WTC11 (cell line): ENCODE measurements at regions not wholly inside any gene's neighbourhood (a gene's known extent, or its start where the extent isn't known, plus 50 kb on each side); places are given as distances from the start of the nearest gene placed in this dataset.

Experiments
- ATAC-seq: fragments of 200-7000 bp; cut with Tn5 transposase; 2 replicates; pipeline ENCODE4 v1.10.0; 2021; ENCODE audit warnings: mild to moderate bottlenecking, moderate library complexity
- CTCF ChIA-PET: fragments of 300-600 bp; sonication (Branson Sonifier 250); formaldehyde crosslinking; loops from one replicate; lab custom pipeline; 2021; ENCODE audit warnings: antibody characterized with exemption; lab: Charles Lee
- POLR2A ChIA-PET: fragments of 350-600 bp; sonication (Branson Sonifier 250); formaldehyde crosslinking; loops from one replicate; lab custom pipeline; 2021; ENCODE audit warnings: antibody characterized with exemption; lab: Charles Lee
- DNase-seq: peaks from one replicate; pipeline ENCODE4 v3.0.0; 2021; ENCODE audit warnings: low spot score
- H3K27ac Mint-ChIP-seq: 2 replicates; pipeline ENCODE4 v1.8.0; 2021; ENCODE audit warnings: mixed read lengths
- H3K27me3 Mint-ChIP-seq: 2 replicates; pipeline ENCODE4 v1.8.0; 2021; ENCODE audit warnings: low read depth, mild to moderate bottlenecking, moderate library complexity, mixed read lengths
- H3K36me3 Mint-ChIP-seq: 2 replicates; pipeline ENCODE4 v1.8.0; 2021; ENCODE audit warnings: mixed read lengths
- H3K4me1 Mint-ChIP-seq: 2 replicates; pipeline ENCODE4 v1.8.0; 2022; ENCODE audit warnings: mixed read lengths
- H3K4me3 Mint-ChIP-seq: 2 replicates; pipeline ENCODE4 v1.8.0; 2021; ENCODE audit warnings: mild to moderate bottlenecking, moderate library complexity, mixed read lengths
- H3K9me3 Mint-ChIP-seq: 2 replicates; pipeline ENCODE4 v1.8.0; 2021; ENCODE audit warnings: mixed read lengths
- CBFB ChIP-seq: sonication (generic); formaldehyde crosslinking; IDR thresholded peaks from 2 replicates; pipeline ENCODE4 v1.8.1; 2022; ENCODE audit warnings: mild to moderate bottlenecking, low read depth, missing genetic modification reagents
- CREB1 ChIP-seq: sonication (generic); formaldehyde crosslinking; IDR thresholded peaks from 2 replicates; pipeline ENCODE4 v1.8.0; 2023; ENCODE audit warnings: mild to moderate bottlenecking, missing genetic modification reagents
- E2F4 ChIP-seq: sonication (generic); formaldehyde crosslinking; IDR thresholded peaks from 2 replicates; pipeline ENCODE4 v1.8.1; 2022; ENCODE audit warnings: low read depth, mild to moderate bottlenecking, moderate library complexity, missing genetic modification reagents, borderline replicate concordance
- FOXJ3 ChIP-seq: sonication (generic); formaldehyde crosslinking; IDR thresholded peaks from 2 replicates; pipeline ENCODE4 v1.9.0; 2021; ENCODE audit warnings: missing genetic modification reagents, mild to moderate bottlenecking, borderline replicate concordance
- FOXK1 ChIP-seq: sonication (generic); formaldehyde crosslinking; IDR thresholded peaks from 2 replicates; pipeline ENCODE4 v1.8.0; 2022; ENCODE audit warnings: mild to moderate bottlenecking, moderate library complexity, missing genetic modification reagents
- FOXP4 ChIP-seq: sonication (generic); formaldehyde crosslinking; IDR thresholded peaks from 2 replicates; pipeline ENCODE4 v1.8.0; 2022; ENCODE audit warnings: mild to moderate bottlenecking, missing genetic modification reagents
- GABPB1 ChIP-seq: sonication (generic); formaldehyde crosslinking; IDR thresholded peaks from 2 replicates; pipeline ENCODE4 v1.8.1; 2023; ENCODE audit warnings: mild to moderate bottlenecking, missing genetic modification reagents
- HMGA2 ChIP-seq: fragments of 250-450 bp; sonication (Bioruptor Pico); IDR thresholded peaks from 2 replicates; pipeline ENCODE4 v1.4.0; 2021; ENCODE audit warnings: mild to moderate bottlenecking, moderate library complexity
- HMGXB4 ChIP-seq: sonication (generic); formaldehyde crosslinking; IDR thresholded peaks from 2 replicates; pipeline ENCODE4 v1.8.1; 2023; ENCODE audit warnings: mild to moderate bottlenecking, moderate library complexity, missing genetic modification reagents
- KAT7 ChIP-seq: sonication (generic); formaldehyde crosslinking; IDR thresholded peaks from 2 replicates; pipeline ENCODE4 v1.8.1; 2023; ENCODE audit warnings: missing genetic modification reagents, mild to moderate bottlenecking, borderline replicate concordance
- MAX ChIP-seq: sonication (generic); formaldehyde crosslinking; IDR thresholded peaks from 2 replicates; pipeline ENCODE4 v1.8.0; 2022; ENCODE audit warnings: mild to moderate bottlenecking, missing genetic modification reagents
- NR1H2 ChIP-seq: sonication (generic); formaldehyde crosslinking; IDR thresholded peaks from 2 replicates; pipeline ENCODE4 v1.9.0; 2021; ENCODE audit warnings: mild to moderate bottlenecking, moderate library complexity, missing genetic modification reagents
- NR3C1 ChIP-seq: sonication (generic); formaldehyde crosslinking; conservative IDR thresholded peaks from 2 replicates; pipeline ENCODE4 v1.8.1; 2023; ENCODE audit warnings: low read depth, mild to moderate bottlenecking, missing genetic modification reagents
- RORB ChIP-seq: fragments of 250-450 bp; sonication (Bioruptor Pico); IDR thresholded peaks from 2 replicates; pipeline ENCODE4 v1.9.0; 2021; ENCODE audit warnings: mild to moderate bottlenecking
- TEAD4 ChIP-seq: sonication (generic); formaldehyde crosslinking; IDR thresholded peaks from 2 replicates; pipeline ENCODE4 v1.8.0; 2022; ENCODE audit warnings: mild to moderate bottlenecking, missing genetic modification reagents
- ZNF425 ChIP-seq: fragments of 250-450 bp; sonication (Bioruptor Pico); conservative IDR thresholded peaks from 2 replicates; pipeline ENCODE4 v1.9.0; 2021; ENCODE audit warnings: mild to moderate bottlenecking
- TF ChIP-seq, protein P1 (sequence below): fragments of 250-450 bp; sonication (Bioruptor Pico); IDR thresholded peaks from 2 replicates; pipeline ENCODE4 v1.9.0; 2021; ENCODE audit warnings: mild to moderate bottlenecking, borderline replicate concordance
- TF ChIP-seq, protein P2 (sequence below): sonication (generic); formaldehyde crosslinking; IDR thresholded peaks from 2 replicates; pipeline ENCODE4 v1.8.0; 2023; ENCODE audit warnings: mild to moderate bottlenecking, missing genetic modification reagents

DNA sequence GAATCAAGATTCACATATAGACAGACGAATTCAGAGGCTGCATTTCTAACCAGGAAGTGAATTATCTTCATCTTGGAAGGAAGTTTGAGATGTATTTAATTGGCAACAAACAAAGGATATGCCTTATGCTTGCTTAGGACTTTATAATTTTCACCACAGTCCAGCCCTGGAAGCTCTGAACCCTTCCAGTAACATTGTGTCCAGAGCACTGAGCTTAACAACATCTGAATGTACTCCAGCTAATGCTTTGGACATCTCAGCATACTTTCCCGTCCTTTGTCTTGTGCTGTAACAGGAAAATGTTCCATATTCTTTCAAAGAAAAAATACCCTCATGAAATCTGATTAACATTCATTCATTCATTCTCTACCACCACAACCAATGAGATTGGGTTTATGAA, 136.3 kb upstream of the SPATS2L start (continued):
- no peak for TF ChIP-seq ZNF425 (CRISPR knock-in tag)

DNA sequence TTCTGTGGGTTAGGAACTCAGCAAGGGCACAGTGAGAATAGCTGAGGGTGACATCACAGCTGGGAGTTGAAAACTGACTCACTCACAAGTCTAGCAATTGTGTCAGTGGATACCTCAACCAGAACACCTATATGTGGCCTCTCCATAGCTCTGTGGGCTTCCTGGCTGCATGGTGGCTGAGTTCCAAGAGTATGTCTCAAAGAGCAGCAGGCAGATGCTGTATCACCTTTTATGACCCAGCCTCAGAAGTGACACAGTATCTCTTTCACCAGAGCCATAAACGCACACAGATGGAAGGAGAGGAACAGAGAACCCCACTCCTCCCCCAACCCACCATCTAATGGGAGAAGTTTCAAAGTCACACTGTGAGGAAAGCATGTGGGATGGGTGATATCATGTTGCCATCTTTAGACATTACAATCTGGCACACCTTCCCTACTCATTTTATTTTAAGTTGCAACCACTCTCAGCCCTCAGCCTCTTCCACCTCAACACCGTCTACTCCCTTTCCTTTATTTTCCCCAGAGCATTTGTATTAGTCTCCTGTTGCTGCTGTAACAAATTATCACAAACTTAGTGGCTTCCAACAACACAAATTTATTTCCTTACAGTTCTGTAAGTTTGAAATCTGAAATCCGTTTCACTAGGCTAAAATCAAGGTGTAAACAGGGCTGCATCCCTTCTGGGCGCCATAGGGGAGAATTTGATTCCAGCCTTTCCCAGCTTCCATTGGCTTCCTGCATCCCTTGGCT, 134.6 kb upstream of the SPATS2L start:
- no peak for ATAC-seq
- no peak overlapping the region for H3K27ac Mint-ChIP-seq
- no peak overlapping the region for H3K4me3 Mint-ChIP-seq
- DNase-seq, result no peak
- ChIA-PET POLR2A (no interaction called here), CTCF (no interaction called here)
- peaks cover 35% of the 10 kb centered on the region for H3K4me1 Mint-ChIP-seq
- peaks cover 44% of the 10 kb centered on the region for H3K9me3 Mint-ChIP-seq
- TF ChIP-seq, protein P1, sequence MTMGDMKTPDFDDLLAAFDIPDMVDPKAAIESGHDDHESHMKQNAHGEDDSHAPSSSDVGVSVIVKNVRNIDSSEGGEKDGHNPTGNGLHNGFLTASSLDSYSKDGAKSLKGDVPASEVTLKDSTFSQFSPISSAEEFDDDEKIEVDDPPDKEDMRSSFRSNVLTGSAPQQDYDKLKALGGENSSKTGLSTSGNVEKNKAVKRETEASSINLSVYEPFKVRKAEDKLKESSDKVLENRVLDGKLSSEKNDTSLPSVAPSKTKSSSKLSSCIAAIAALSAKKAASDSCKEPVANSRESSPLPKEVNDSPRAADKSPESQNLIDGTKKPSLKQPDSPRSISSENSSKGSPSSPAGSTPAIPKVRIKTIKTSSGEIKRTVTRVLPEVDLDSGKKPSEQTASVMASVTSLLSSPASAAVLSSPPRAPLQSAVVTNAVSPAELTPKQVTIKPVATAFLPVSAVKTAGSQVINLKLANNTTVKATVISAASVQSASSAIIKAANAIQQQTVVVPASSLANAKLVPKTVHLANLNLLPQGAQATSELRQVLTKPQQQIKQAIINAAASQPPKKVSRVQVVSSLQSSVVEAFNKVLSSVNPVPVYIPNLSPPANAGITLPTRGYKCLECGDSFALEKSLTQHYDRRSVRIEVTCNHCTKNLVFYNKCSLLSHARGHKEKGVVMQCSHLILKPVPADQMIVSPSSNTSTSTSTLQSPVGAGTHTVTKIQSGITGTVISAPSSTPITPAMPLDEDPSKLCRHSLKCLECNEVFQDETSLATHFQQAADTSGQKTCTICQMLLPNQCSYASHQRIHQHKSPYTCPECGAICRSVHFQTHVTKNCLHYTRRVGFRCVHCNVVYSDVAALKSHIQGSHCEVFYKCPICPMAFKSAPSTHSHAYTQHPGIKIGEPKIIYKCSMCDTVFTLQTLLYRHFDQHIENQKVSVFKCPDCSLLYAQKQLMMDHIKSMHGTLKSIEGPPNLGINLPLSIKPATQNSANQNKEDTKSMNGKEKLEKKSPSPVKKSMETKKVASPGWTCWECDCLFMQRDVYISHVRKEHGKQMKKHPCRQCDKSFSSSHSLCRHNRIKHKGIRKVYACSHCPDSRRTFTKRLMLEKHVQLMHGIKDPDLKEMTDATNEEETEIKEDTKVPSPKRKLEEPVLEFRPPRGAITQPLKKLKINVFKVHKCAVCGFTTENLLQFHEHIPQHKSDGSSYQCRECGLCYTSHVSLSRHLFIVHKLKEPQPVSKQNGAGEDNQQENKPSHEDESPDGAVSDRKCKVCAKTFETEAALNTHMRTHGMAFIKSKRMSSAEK (CRISPR knock-in tag), result no peak
- TF ChIP-seq FOXP4 (CRISPR knock-in tag) (no peak), HMGXB4 (CRISPR knock-in tag) (no peak), CREB1 (no peak), NR3C1 (CRISPR knock-in tag) (no peak), RORB (CRISPR knock-in tag) (no peak), MAX (CRISPR knock-in tag) (no peak), GABPB1 (CRISPR knock-in tag) (no peak)
- no peaks in the 10 kb centered on the region for H3K27me3 Mint-ChIP-seq
- peaks cover 19% of the 10 kb centered on the region for H3K36me3 Mint-ChIP-seq

- POLR2A ChIA-PET, result no interaction called here
- Mint-ChIP-seq H3K36me3 (peaks cover 19% of the 10 kb centered on the region), H3K4me3 (no peak overlapping the region), H3K27ac (no peak overlapping the region), H3K9me3 (peaks cover 44% of the 10 kb centered on the region), H3K27me3 (no peaks in the 10 kb centered on the region), H3K4me1 (peaks cover 30% of the 10 kb centered on the region)
- ATAC-seq (no peak), DNase-seq (no peak)
- CTCF ChIA-PET, result no interaction called here
- TF ChIP-seq, protein P2, sequence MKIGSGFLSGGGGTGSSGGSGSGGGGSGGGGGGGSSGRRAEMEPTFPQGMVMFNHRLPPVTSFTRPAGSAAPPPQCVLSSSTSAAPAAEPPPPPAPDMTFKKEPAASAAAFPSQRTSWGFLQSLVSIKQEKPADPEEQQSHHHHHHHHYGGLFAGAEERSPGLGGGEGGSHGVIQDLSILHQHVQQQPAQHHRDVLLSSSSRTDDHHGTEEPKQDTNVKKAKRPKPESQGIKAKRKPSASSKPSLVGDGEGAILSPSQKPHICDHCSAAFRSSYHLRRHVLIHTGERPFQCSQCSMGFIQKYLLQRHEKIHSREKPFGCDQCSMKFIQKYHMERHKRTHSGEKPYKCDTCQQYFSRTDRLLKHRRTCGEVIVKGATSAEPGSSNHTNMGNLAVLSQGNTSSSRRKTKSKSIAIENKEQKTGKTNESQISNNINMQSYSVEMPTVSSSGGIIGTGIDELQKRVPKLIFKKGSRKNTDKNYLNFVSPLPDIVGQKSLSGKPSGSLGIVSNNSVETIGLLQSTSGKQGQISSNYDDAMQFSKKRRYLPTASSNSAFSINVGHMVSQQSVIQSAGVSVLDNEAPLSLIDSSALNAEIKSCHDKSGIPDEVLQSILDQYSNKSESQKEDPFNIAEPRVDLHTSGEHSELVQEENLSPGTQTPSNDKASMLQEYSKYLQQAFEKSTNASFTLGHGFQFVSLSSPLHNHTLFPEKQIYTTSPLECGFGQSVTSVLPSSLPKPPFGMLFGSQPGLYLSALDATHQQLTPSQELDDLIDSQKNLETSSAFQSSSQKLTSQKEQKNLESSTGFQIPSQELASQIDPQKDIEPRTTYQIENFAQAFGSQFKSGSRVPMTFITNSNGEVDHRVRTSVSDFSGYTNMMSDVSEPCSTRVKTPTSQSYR (CRISPR knock-in tag), result no peak
- TF ChIP-seq FOXJ3, result no peak
- TF ChIP-seq CBFB (CRISPR knock-in tag), result no peak
- TF ChIP-seq KAT7, result no peak
- no peak for TF ChIP-seq HMGA2 (CRISPR knock-in tag)
- no peak for TF ChIP-seq FOXK1 (CRISPR knock-in tag)
- TF ChIP-seq E2F4, result no peak
- TF ChIP-seq NR1H2 (CRISPR knock-in tag), result no peak
- no peak for TF ChIP-seq TEAD4 (CRISPR knock-in tag)
These were observed 134.0 kb upstream of the SPATS2L start for GRCh38 chr2:200172521-200172920.
